ENCODE measurements at regions not wholly inside any gene's neighbourhood (a gene's known extent, or its start where the extent isn't known, plus 50 kb on each side); places are given as distances from the start of the nearest gene placed in this dataset.

- DNase-seq (no peak), ATAC-seq (ENCODE audit: low read depth) (no peak)
- Histone ChIP-seq H3K27ac (ENCODE audit: low read length in 2 of 2) (no peak overlapping the region), H3K4me1 (ENCODE audit: control insufficient read depth in 2 of 2, insufficient read depth in 2 of 2, low read length in 2 of 2) (no peaks in the 10 kb centered on the region), H3K9me3 (ENCODE audit: control extremely low read depth in 1 of 3, control insufficient read depth in 2 of 3, insufficient read depth in 1 of 3, low read length in 2 of 3) (peaks cover 0 to 2% (median 0%) of the 10 kb centered on the region in 3 donors), H3K9ac (ENCODE audit: low read length) (no peak overlapping the region), H3K4me3 (ENCODE audit: control extremely low read depth in 1 of 5, extremely low read depth in 1 of 5, insufficient read depth in 1 of 5, low read depth in 2 of 5, low read length in 4 of 5) (no peak overlapping the region), H3K79me2 (ENCODE audit: control insufficient read depth, insufficient read depth, low read length) (no peaks in the 10 kb centered on the region), H2AFZ (ENCODE audit: insufficient read depth, low read depth, low read length, poor library complexity, severe bottlenecking) (no peak overlapping the region), H3K4me2 (replicated peaks; ENCODE audit: low read depth, low read length, poor library complexity, severe bottlenecking) (no peak overlapping the region), H3K36me3 (replicated peaks in 1 of 2; ENCODE audit: control extremely low read depth in 1 of 2, control insufficient read depth in 1 of 2, extremely low read depth in 1 of 2, insufficient read depth in 2 of 2, low read length in 1 of 2) (no peaks in the 10 kb centered on the region), H4K20me1 (ENCODE audit: control insufficient read depth, insufficient read depth, low read length, poor library complexity, severe bottlenecking) (no peaks in the 10 kb centered on the region), H3K27me3 (replicated peaks in 1 of 4; ENCODE audit: control extremely low read depth in 1 of 4, control insufficient read depth in 3 of 4, insufficient read depth in 4 of 4, low read length in 3 of 4) (no peaks in the 10 kb centered on the region)
- H3K27me3 Mint-ChIP-seq: no peaks in the 10 kb centered on the region
- H3K9me3 Mint-ChIP-seq (ENCODE audit: insufficient read depth): no peaks in the 10 kb centered on the region
- H3K27ac Mint-ChIP-seq: no peak overlapping the region
- WGBS (ENCODE audit: insufficient coverage): 98% methylated on average over 9 of the region's 9 CpGs
- TF ChIP-seq CTCF (IDR thresholded peaks at IDR 0.05): no peak
- TF ChIP-seq EZH2 (IDR thresholded peaks at IDR 0.05; ENCODE audit: borderline replicate concordance, insufficient read depth, low read depth, low read length, poor library complexity, severe bottlenecking): no peak
- intact Hi-C loops (cut with micrococcal nuclease): no loop called here
- H3K4me1 Mint-ChIP-seq: no peaks in the 10 kb centered on the region
- CTCF ChIA-PET: no interaction called here
- POLR2A ChIA-PET: no interaction called here
- no peak overlapping the region for H3K4me3 Mint-ChIP-seq
These were observed 213.1 kb upstream of the SYNDIG1 start for GRCh38 chr20:24256307-24256706.

GRCh38 chr20:24254480-24254879 lies 214.9 kb upstream of the SYNDIG1 start:
- no peak overlapping the region for H3K4me2 ChIP-seq (replicated peaks; ENCODE audit: low read depth, low read length, poor library complexity, severe bottlenecking)
- TF ChIP-seq CTCF (IDR thresholded peaks at IDR 0.05) (no peak), EZH2 (IDR thresholded peaks at IDR 0.05; ENCODE audit: borderline replicate concordance, insufficient read depth, low read depth, low read length, poor library complexity, severe bottlenecking) (no peak)
- peaks cover 0 to 2% (median 0%) of the 10 kb centered on the region in 3 donors for H3K9me3 ChIP-seq (ENCODE audit: control extremely low read depth in 1 of 3, control insufficient read depth in 2 of 3, insufficient read depth in 1 of 3, low read length in 2 of 3)
- 90% methylated on average over 2 of the region's 3 CpGs for WGBS (ENCODE audit: insufficient coverage)
- intact Hi-C loops (cut with micrococcal nuclease): no loop called here
- CTCF ChIA-PET: no interaction called here
- POLR2A ChIA-PET: no interaction called here
- Mint-ChIP-seq H3K4me1 (no peaks in the 10 kb centered on the region), H3K27me3 (no peaks in the 10 kb centered on the region), H3K4me3 (no peak overlapping the region), H3K9me3 (ENCODE audit: insufficient read depth) (no peaks in the 10 kb centered on the region), H3K27ac (no peak overlapping the region)
- H3K4me1 ChIP-seq (ENCODE audit: control insufficient read depth in 2 of 2, insufficient read depth in 2 of 2, low read length in 2 of 2): no peaks in the 10 kb centered on the region
- no peaks in the 10 kb centered on the region for H3K36me3 ChIP-seq (replicated peaks in 1 of 2; ENCODE audit: control extremely low read depth in 1 of 2, control insufficient read depth in 1 of 2, extremely low read depth in 1 of 2, insufficient read depth in 2 of 2, low read length in 1 of 2)
- DNase-seq: no peak
- no peak overlapping the region for H3K27ac ChIP-seq (ENCODE audit: low read length in 2 of 2)
- no peaks in the 10 kb centered on the region for H3K79me2 ChIP-seq (ENCODE audit: control insufficient read depth, insufficient read depth, low read length)
- H3K9ac ChIP-seq (ENCODE audit: low read length): no peak overlapping the region
- ATAC-seq (ENCODE audit: low read depth): no peak
- H2AFZ ChIP-seq (ENCODE audit: insufficient read depth, low read depth, low read length, poor library complexity, severe bottlenecking): no peak overlapping the region
- H4K20me1 ChIP-seq (ENCODE audit: control insufficient read depth, insufficient read depth, low read length, poor library complexity, severe bottlenecking): no peaks in the 10 kb centered on the region
- H3K4me3 ChIP-seq (ENCODE audit: control extremely low read depth in 1 of 5, extremely low read depth in 1 of 5, insufficient read depth in 1 of 5, low read depth in 2 of 5, low read length in 4 of 5): no peak overlapping the region
- no peaks in the 10 kb centered on the region for H3K27me3 ChIP-seq (replicated peaks in 1 of 4; ENCODE audit: control extremely low read depth in 1 of 4, control insufficient read depth in 3 of 4, insufficient read depth in 4 of 4, low read length in 3 of 4)
